Fibroblast of lung (primary cell): ENCODE measurements at regions not wholly inside any gene's neighbourhood (a gene's known extent, or its start where the extent isn't known, plus 50 kb on each side); places are given as distances from the start of the nearest gene placed in this dataset.

Experiments
- CTCF ChIP-seq, 2 donors: IDR thresholded peaks in 1 of 2; conservative IDR thresholded peaks in 1 of 2; 1 replicate in 1 of 2; 2 replicates in 1 of 2; pipeline ENCODE4 v1.5.1; 2011 to 2012; ENCODE audit warnings: low read length in 2 of 2, control low read depth in 1 of 2, inconsistent platforms in 1 of 2, low read depth in 1 of 2, mild to moderate bottlenecking in 1 of 2
- EZH2 ChIP-seq: IDR thresholded peaks from 2 replicates; pipeline ENCODE4 v1.5.1; 2012; ENCODE audit warnings: low read length, control low read depth, mild to moderate bottlenecking; ENCODE audit errors: missing control alignments

GRCh38 chr2:216259081-216259480, 113.2 kb downstream of the MARCHF4 start:
- no peak for TF ChIP-seq CTCF (conservative IDR thresholded peaks at IDR 0.05 in 1 of 2, IDR thresholded peaks at IDR 0.05 in 1 of 2; ENCODE audit: low read depth in 1 of 2, low read length in 2 of 2)
- TF ChIP-seq EZH2, result no peak
